ENCODE measurements at regions not wholly inside any gene's neighbourhood (a gene's known extent, or its start where the extent isn't known, plus 50 kb on each side); places are given as distances from the start of the nearest gene placed in this dataset.
"Not testable (repeated sequence)": the region's sequence is repeated elsewhere in the genome, so short reads cannot be mapped to it uniquely, and the experiment has no call there.

GRCh38 chrY:16341592-16341991 is 1538.4 kb downstream of the CDY2B start:
- not testable (repeated sequence) for TF ChIP-seq POLR2A, CTCF (IDR thresholded peaks at IDR 0.05)

Measured in tibial nerve (tissue), 3 donors.